ENCODE measurements at regions not wholly inside any gene's neighbourhood (a gene's known extent, or its start where the extent isn't known, plus 50 kb on each side); places are given as distances from the start of the nearest gene placed in this dataset.

GRCh38 chr15:96035635-96036034, 294.9 kb upstream of the NR2F2 start:
- no peak for TF ChIP-seq POLR2A (IDR thresholded peaks at IDR 0.05)
- no peak for TF ChIP-seq CTCF (IDR thresholded peaks at IDR 0.05)
